ENCODE measurements at regions not wholly inside any gene's neighbourhood (a gene's known extent, or its start where the extent isn't known, plus 50 kb on each side); places are given as distances from the start of the nearest gene placed in this dataset.

DNA sequence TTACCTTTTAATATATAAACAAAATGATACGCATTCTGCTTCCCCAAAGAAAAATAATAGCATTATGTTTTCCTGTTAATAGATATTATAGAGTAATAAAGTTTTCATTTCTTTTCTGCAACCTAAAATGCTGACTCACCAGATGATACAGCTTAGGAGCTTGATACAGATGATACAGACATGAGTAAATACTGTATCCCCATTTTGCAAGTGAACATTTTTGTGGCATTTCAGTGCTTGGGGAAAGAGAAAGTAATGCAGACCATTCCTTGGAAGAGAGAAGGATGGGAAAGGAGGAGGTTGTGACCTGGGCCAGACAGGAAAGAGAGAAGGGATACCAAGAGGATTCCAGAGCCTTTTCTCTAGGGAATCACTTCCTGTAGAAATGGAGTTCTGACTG, 97.5 kb upstream of the FSHR start:
- TF ChIP-seq, protein P1, sequence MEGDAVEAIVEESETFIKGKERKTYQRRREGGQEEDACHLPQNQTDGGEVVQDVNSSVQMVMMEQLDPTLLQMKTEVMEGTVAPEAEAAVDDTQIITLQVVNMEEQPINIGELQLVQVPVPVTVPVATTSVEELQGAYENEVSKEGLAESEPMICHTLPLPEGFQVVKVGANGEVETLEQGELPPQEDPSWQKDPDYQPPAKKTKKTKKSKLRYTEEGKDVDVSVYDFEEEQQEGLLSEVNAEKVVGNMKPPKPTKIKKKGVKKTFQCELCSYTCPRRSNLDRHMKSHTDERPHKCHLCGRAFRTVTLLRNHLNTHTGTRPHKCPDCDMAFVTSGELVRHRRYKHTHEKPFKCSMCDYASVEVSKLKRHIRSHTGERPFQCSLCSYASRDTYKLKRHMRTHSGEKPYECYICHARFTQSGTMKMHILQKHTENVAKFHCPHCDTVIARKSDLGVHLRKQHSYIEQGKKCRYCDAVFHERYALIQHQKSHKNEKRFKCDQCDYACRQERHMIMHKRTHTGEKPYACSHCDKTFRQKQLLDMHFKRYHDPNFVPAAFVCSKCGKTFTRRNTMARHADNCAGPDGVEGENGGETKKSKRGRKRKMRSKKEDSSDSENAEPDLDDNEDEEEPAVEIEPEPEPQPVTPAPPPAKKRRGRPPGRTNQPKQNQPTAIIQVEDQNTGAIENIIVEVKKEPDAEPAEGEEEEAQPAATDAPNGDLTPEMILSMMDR (conservative IDR thresholded peaks at IDR 0.05; ENCODE audit: low read depth, low read length): no peak
- DNase-seq (ENCODE audit: low read depth): no peak

DNA sequence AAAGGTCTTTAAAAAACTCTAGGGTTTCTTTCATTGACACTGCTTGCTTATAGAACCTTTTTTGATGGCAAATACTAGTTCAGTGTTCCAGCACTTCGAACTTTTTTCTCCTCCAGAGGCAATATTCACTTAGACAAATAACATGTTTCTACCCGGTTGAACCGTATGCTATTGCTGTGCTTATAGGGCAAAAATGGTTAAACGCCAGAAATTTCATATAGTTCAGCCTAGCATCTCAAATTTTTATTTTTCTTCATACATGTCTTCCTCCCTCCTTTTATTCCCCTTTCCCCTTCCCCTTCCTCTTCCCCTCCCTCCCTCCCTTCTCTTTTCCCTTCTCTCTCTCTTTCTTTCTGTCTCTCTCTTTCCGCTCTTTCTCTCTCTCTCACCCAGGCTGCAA, 96.9 kb upstream of the FSHR start:
- no peak overlapping the region for H3K4me3 ChIP-seq (ENCODE audit: low read depth, low read length)
- TF ChIP-seq, protein P1 (conservative IDR thresholded peaks at IDR 0.05; ENCODE audit: low read depth, low read length): no peak
- DNase-seq (ENCODE audit: low read depth): no peak

More for the DNA sequence above, 97.5 kb upstream of the FSHR start:
- H3K4me3 ChIP-seq (ENCODE audit: low read depth, low read length): no peak overlapping the region

DNA sequence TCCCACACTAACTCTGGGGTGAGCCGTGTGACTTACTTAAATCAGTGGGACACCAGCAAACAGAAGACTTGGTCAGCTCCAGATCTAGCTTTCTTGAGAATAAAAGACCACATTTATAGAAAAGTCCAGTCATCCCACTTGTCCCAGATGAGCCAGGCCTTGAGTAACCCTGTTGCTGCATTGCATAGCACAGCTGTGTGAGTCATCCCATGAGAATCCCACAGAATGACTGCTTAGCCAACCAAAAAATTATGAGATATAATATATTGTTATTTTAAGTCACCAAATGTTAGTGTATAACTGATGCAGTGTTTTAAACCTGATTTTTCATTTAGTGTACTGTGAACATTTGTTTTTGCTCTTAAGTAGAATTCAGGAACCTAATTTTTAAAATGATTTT, 94.2 kb upstream of the FSHR start:
- TF ChIP-seq, protein P1 (conservative IDR thresholded peaks at IDR 0.05; ENCODE audit: low read depth, low read length): no peak
- peak; percentile 86 for DNase-seq (ENCODE audit: low read depth)
- H3K4me3 ChIP-seq (ENCODE audit: low read depth, low read length): no peak overlapping the region

DNA sequence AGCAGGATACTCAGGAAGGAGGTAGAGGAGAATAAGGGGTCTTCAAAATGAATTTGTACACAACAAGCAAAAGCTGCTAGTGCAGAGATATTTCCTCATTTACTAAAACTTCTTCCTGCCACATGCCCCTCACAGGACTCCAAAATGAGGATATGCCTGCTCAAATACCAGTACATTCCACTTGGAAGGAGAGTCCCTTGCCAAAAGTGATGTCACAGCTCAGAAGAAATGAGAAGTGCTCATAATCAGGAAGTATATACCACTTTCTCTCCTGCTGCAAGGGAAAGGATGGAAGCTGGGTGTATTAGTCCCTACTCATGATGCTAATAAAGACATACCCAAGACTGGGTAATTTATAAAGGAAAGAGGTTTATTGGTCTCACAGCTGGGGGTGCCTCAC, 87.7 kb upstream of the FSHR start:
- no peak for DNase-seq (ENCODE audit: low read depth)
- H3K4me3 ChIP-seq (ENCODE audit: low read depth, low read length): no peak overlapping the region
- TF ChIP-seq, protein P1 (conservative IDR thresholded peaks at IDR 0.05; ENCODE audit: low read depth, low read length): no peak

DNA sequence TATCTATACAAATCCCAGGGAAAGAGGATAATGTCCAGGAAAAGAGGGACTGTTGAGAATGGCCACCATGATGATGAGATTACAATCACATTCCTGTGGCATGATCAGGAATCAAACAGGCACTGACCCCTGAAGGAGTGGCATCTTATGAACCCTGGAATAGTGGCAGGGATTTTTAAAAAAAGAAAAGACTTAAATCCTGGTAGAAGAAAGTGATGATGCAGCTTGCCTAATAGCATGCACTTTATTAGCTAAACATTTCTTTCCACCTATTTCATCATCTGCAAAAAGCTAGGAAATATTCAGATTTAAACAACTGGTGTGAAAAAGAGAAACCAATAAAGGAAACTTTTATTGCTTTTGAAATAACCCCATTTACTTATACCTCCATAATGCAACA, 87.2 kb upstream of the FSHR start:
- TF ChIP-seq, protein P1 (conservative IDR thresholded peaks at IDR 0.05; ENCODE audit: low read depth, low read length): no peak
- DNase-seq (ENCODE audit: low read depth): no peak

DNA sequence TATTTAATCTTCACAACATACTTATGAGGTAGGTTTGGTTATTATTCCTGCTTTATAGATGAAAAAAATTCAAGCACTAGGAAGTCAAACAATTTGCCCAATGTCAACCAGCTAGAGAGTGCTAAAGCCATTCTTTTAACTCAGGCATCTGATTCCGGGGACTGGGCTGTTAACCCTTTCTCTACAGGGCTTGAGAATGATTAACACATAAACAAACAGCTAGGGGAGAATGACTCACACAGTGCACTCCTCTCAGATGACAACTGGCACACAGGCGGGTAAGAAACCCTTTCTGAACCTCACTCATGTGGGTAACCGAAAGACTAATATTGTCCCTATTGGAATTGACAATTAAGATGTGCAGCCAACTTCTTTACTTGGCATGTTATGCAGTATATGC, 86.3 kb upstream of the FSHR start:
- TF ChIP-seq, protein P1 (conservative IDR thresholded peaks at IDR 0.05; ENCODE audit: low read depth, low read length): no peak
- H3K4me3 ChIP-seq (ENCODE audit: low read depth, low read length): no peak overlapping the region
- no peak for DNase-seq (ENCODE audit: low read depth)

More for the DNA sequence above, 87.2 kb upstream of the FSHR start:
- no peak overlapping the region for H3K4me3 ChIP-seq (ENCODE audit: low read depth, low read length)

DNA sequence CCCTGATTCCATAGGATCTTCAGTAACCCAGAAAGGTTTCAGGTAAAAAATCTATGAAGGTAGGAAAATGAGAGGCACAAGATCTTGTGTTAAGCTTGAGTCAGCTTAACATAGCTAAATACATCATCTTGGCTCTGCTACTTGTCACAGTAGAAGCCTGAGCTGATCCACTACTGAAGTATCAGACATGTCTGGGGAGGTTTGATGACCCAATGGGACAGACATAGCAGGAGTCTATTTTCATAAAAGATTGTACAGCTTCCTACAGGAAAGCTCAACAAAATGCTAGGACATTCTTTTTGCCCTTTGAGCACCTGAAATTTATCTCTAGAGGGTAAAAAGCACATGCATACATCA, 84.3 kb upstream of the FSHR start:
- no peak for DNase-seq (ENCODE audit: low read depth)
- H3K4me3 ChIP-seq (ENCODE audit: low read depth, low read length): no peak overlapping the region
- TF ChIP-seq, protein P1 (conservative IDR thresholded peaks at IDR 0.05; ENCODE audit: low read depth, low read length): no peak

Data from epithelial cell of proximal tubule (primary cell).